ENCODE measurements at regions not wholly inside any gene's neighbourhood (a gene's known extent, or its start where the extent isn't known, plus 50 kb on each side); places are given as distances from the start of the nearest gene placed in this dataset.

DNA sequence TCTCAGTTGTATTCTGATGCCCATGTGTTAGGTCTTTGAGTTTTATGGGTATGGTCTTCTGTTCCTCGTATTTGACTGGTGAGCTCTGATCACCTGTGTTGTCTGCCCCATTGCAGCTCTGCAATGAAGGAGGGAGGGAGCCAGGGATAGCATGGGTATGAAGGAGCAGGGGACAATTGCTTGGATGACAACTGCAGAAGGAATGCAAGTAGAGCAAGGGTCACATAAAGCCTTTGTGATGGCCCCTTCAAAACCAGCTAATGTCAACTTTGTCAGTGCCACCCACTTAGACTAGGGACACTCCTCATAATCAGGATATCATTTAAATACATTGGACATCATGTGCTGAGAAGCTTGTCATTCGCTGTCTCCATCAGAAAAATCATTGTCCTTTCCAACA lies 152.7 kb upstream of the MAF start:
- Histone ChIP-seq H4K5ac (ENCODE audit: insufficient read length, low read depth, low read length) (no peak overlapping the region), H3K9ac (ENCODE audit: extremely low read depth, insufficient read length, low read length) (no peak overlapping the region), H2BK12ac (ENCODE audit: insufficient read length, low read depth, low read length) (no peak overlapping the region), H3K23ac (ENCODE audit: insufficient read length, low read depth, low read length) (no peak overlapping the region), H2AFZ (ENCODE audit: low read length) (no peak overlapping the region), H3K4me1 (ENCODE audit: insufficient read depth, low read length) (no peaks in the 10 kb centered on the region), H4K8ac (replicated peaks; ENCODE audit: insufficient read length, low read depth, low read length) (no peak overlapping the region), H4K20me1 (ENCODE audit: control insufficient read depth, insufficient read depth, insufficient read length) (no peaks in the 10 kb centered on the region), H2BK20ac (ENCODE audit: low read depth, low read length, poor library complexity, severe bottlenecking) (no peak overlapping the region), H3K27me3 (ENCODE audit: insufficient read depth, low read length) (no peaks in the 10 kb centered on the region), H3K79me1 (ENCODE audit: insufficient read depth, low read depth, low read length, poor library complexity, severe bottlenecking) (no peaks in the 10 kb centered on the region), H3K79me2 (ENCODE audit: insufficient read depth, low read length) (no peaks in the 10 kb centered on the region), H2BK5ac (ENCODE audit: insufficient read length, low read length) (no peak overlapping the region), H2BK120ac (ENCODE audit: low read depth, low read length, poor library complexity, severe bottlenecking) (no peak overlapping the region), H3K9me3 (ENCODE audit: control insufficient read depth, low read depth, low read length) (no peaks in the 10 kb centered on the region), H3T11ph (ENCODE audit: low read length) (no peak overlapping the region), H3K4ac (ENCODE audit: low read depth, low read length) (no peak overlapping the region), H2BK15ac (ENCODE audit: low read depth, low read length) (no peak overlapping the region), H3K18ac (ENCODE audit: insufficient read length, low read depth, low read length) (no peak overlapping the region), H3K27ac (ENCODE audit: insufficient read length, low read depth, low read length) (no peak overlapping the region), H4K91ac (ENCODE audit: insufficient read length, low read depth, low read length) (no peak overlapping the region), H3K4me2 (ENCODE audit: insufficient read depth, insufficient read length, low read length) (no peak overlapping the region), H3K14ac (ENCODE audit: insufficient read depth, low read length) (no peak overlapping the region), H3K56ac (ENCODE audit: insufficient read length, low read depth, low read length) (no peak overlapping the region), H3K23me2 (ENCODE audit: insufficient read length, low read depth, low read length, poor library complexity, severe bottlenecking) (no peaks in the 10 kb centered on the region), H2AK5ac (ENCODE audit: insufficient read length, low read length) (no peak overlapping the region)
- no CpG with 5 or more reads among the region's 2 CpGs for WGBS (ENCODE audit: extremely low coverage, insufficient read length, low lambda C conversion rate)
- TF ChIP-seq, protein P1, sequence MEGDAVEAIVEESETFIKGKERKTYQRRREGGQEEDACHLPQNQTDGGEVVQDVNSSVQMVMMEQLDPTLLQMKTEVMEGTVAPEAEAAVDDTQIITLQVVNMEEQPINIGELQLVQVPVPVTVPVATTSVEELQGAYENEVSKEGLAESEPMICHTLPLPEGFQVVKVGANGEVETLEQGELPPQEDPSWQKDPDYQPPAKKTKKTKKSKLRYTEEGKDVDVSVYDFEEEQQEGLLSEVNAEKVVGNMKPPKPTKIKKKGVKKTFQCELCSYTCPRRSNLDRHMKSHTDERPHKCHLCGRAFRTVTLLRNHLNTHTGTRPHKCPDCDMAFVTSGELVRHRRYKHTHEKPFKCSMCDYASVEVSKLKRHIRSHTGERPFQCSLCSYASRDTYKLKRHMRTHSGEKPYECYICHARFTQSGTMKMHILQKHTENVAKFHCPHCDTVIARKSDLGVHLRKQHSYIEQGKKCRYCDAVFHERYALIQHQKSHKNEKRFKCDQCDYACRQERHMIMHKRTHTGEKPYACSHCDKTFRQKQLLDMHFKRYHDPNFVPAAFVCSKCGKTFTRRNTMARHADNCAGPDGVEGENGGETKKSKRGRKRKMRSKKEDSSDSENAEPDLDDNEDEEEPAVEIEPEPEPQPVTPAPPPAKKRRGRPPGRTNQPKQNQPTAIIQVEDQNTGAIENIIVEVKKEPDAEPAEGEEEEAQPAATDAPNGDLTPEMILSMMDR (conservative IDR thresholded peaks at IDR 0.05): no peak
- H3K4me3 Mint-ChIP-seq: no peak overlapping the region
- H3K27me3 Mint-ChIP-seq (ENCODE audit: low read depth): peaks cover 2% of the 10 kb centered on the region; the same call in 1 of the 2 replicates
- H3K4me1 Mint-ChIP-seq: peaks cover 0 to 6% of the 10 kb centered on the region in 2 experiments; a peak in 2 of 4 replicates
- H3K27ac Mint-ChIP-seq: no peak overlapping the region
- H3K9me3 Mint-ChIP-seq: peaks cover 0 to 3% of the 10 kb centered on the region in 2 experiments; a peak in 2 of 5 replicates
- DNase-seq: no peak
- peaks cover 0 to 2% (median 0%) of the 10 kb centered on the region in 3 experiments; a peak in 3 of 7 replicates for H3K36me3 Mint-ChIP-seq (ENCODE audit: insufficient read depth in 1 of 3, low read depth in 3 of 3)

All from H9 (cell line).